ENCODE measurements at regions not wholly inside any gene's neighbourhood (a gene's known extent, or its start where the extent isn't known, plus 50 kb on each side); places are given as distances from the start of the nearest gene placed in this dataset.

DNA sequence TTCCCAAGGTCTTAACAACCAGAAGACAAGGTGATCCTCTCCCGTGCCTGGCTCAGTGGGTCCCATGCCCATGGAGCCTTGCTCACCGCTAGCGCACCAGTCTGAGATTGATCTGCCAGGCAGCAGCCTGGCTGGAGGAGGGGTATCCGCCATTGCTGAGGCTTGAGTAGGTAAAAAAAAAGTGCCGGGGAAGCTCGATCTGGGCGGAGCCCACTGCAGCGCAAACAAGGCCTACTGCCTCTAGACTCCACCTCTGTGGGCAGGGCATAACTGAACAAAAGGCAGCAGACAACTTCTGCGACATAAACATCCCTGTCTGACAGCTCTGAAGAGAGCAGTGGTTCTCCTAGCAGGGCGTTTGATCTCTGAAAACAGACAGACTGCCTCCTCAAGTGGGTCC, 104.0 kb downstream of the C14orf39 start:
- no peaks in the 10 kb centered on the region for H3F3A ChIP-seq (ENCODE audit: low read depth)
- no peaks in the 10 kb centered on the region for H3K79me2 ChIP-seq (ENCODE audit: insufficient read depth, low read length)
- no peaks in the 10 kb centered on the region for H3K9me3 ChIP-seq (ENCODE audit: insufficient read depth, low read depth, low read length)
- H2AFZ ChIP-seq (ENCODE audit: low read length) = no peak overlapping the region
- no peak overlapping the region for H3K4me3 ChIP-seq (ENCODE audit: low read length, poor library complexity, severe bottlenecking)
- H3K9me2 ChIP-seq (replicated peaks; ENCODE audit: low read depth, low read length) = no peaks in the 10 kb centered on the region
- TF ChIP-seq, protein P1, sequence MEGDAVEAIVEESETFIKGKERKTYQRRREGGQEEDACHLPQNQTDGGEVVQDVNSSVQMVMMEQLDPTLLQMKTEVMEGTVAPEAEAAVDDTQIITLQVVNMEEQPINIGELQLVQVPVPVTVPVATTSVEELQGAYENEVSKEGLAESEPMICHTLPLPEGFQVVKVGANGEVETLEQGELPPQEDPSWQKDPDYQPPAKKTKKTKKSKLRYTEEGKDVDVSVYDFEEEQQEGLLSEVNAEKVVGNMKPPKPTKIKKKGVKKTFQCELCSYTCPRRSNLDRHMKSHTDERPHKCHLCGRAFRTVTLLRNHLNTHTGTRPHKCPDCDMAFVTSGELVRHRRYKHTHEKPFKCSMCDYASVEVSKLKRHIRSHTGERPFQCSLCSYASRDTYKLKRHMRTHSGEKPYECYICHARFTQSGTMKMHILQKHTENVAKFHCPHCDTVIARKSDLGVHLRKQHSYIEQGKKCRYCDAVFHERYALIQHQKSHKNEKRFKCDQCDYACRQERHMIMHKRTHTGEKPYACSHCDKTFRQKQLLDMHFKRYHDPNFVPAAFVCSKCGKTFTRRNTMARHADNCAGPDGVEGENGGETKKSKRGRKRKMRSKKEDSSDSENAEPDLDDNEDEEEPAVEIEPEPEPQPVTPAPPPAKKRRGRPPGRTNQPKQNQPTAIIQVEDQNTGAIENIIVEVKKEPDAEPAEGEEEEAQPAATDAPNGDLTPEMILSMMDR (conservative IDR thresholded peaks at IDR 0.05; ENCODE audit: low read length) = no peak
- TF ChIP-seq EZH2phosphoT487 (IDR thresholded peaks at IDR 0.05; ENCODE audit: borderline replicate concordance) = no peak
- H3K9ac ChIP-seq (ENCODE audit: low read depth, low read length, poor library complexity, severe bottlenecking) = no peak overlapping the region
- H3K36me3 ChIP-seq (ENCODE audit: insufficient read depth, low read length) = no peaks in the 10 kb centered on the region
- no peaks in the 10 kb centered on the region for H3K27me3 ChIP-seq (ENCODE audit: insufficient read depth, low read length, poor library complexity, severe bottlenecking)
- no peaks in the 10 kb centered on the region for H3K4me1 ChIP-seq (ENCODE audit: insufficient read depth, low read length, poor library complexity, severe bottlenecking)
- no peaks in the 10 kb centered on the region for H4K20me1 ChIP-seq (ENCODE audit: insufficient read depth, low read length, poor library complexity, severe bottlenecking)
- H3K4me2 ChIP-seq (ENCODE audit: low read depth, low read length, poor library complexity, severe bottlenecking) = no peak overlapping the region

Measured in Loucy (cell line).